Colonic mucosa (tissue), 4 donors: ENCODE measurements at regions not wholly inside any gene's neighbourhood (a gene's known extent, or its start where the extent isn't known, plus 50 kb on each side); places are given as distances from the start of the nearest gene placed in this dataset.

Source experiments
- DNase-seq: peaks from one replicate; pipeline ENCODE4 v3.0.0-alpha.2; 2020
- H3K27ac ChIP-seq: fragments of 200-600 bp; one replicate; pipeline ENCODE4 v1.8.0; 2021
- H3K27me3 ChIP-seq: fragments of 200-600 bp; one replicate; pipeline ENCODE4 v1.8.0; 2021
- H3K36me3 ChIP-seq: fragments of 200-600 bp; one replicate; pipeline ENCODE4 v1.8.0; 2021
- H3K4me1 ChIP-seq: fragments of 200-600 bp; one replicate; pipeline ENCODE4 v1.8.0; 2021; ENCODE audit warnings: mild to moderate bottlenecking
- H3K4me3 ChIP-seq: fragments of 200-600 bp; one replicate; pipeline ENCODE4 v1.8.0; 2021
- H3K9ac ChIP-seq, 2 donors: one replicate each; pipeline ENCODE4 v1.7.0; 2013; ENCODE audit warnings: control low read depth in 2 of 2, low read depth in 2 of 2, low read length in 2 of 2
- H3K9me3 ChIP-seq: fragments of 200-600 bp; one replicate; pipeline ENCODE4 v1.8.0; 2021
- intact Hi-C: fragments of 100-400 bp; cut with DNase I; formaldehyde crosslinking; loops from one replicate; pipeline ENCODE4 v1.14.1; 2022
- TF ChIP-seq, protein P1 (sequence below): fragments of 200-600 bp; IDR thresholded peaks from one replicate; pipeline ENCODE4 v1.8.0; 2022; ENCODE audit warnings: antibody characterized with exemption, mild to moderate bottlenecking
- donor health status: healthy.
- donor health status: DM: no; HTN: no; CAD: no.
- donor health status: DM: no; HTN: no; CAD: no.

DNA sequence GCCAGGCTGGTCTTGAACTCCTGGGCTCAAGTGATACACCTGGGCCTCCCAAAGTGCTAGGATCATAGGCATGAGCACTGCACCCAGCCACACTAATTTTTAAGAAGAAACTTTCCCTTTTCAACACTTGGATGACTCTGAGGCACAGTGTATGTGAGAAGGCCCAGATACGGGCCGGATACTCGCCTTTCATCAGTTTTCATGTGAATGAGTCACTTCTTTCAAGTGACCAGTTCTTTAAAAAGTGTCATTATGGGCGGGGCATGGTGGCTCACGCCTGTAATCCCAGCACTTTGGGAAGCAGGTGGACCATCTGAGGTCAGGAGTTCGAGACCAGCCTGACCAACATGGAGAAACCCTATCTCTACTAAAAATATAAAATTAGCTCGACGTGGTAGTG is 120.8 kb downstream of the CTTN start:
- DNase-seq = no peak
- no peaks in the 10 kb centered on the region for H3K4me1 ChIP-seq
- intact Hi-C loops = no loop called here
- no peaks in the 10 kb centered on the region for H3K27me3 ChIP-seq
- no peak overlapping the region for H3K4me3 ChIP-seq
- H3K9me3 ChIP-seq = no peaks in the 10 kb centered on the region
- H3K9ac ChIP-seq = no peak overlapping the region
- H3K27ac ChIP-seq = no peak overlapping the region
- no peaks in the 10 kb centered on the region for H3K36me3 ChIP-seq
- TF ChIP-seq, protein P1, sequence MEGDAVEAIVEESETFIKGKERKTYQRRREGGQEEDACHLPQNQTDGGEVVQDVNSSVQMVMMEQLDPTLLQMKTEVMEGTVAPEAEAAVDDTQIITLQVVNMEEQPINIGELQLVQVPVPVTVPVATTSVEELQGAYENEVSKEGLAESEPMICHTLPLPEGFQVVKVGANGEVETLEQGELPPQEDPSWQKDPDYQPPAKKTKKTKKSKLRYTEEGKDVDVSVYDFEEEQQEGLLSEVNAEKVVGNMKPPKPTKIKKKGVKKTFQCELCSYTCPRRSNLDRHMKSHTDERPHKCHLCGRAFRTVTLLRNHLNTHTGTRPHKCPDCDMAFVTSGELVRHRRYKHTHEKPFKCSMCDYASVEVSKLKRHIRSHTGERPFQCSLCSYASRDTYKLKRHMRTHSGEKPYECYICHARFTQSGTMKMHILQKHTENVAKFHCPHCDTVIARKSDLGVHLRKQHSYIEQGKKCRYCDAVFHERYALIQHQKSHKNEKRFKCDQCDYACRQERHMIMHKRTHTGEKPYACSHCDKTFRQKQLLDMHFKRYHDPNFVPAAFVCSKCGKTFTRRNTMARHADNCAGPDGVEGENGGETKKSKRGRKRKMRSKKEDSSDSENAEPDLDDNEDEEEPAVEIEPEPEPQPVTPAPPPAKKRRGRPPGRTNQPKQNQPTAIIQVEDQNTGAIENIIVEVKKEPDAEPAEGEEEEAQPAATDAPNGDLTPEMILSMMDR = no peak

DNA sequence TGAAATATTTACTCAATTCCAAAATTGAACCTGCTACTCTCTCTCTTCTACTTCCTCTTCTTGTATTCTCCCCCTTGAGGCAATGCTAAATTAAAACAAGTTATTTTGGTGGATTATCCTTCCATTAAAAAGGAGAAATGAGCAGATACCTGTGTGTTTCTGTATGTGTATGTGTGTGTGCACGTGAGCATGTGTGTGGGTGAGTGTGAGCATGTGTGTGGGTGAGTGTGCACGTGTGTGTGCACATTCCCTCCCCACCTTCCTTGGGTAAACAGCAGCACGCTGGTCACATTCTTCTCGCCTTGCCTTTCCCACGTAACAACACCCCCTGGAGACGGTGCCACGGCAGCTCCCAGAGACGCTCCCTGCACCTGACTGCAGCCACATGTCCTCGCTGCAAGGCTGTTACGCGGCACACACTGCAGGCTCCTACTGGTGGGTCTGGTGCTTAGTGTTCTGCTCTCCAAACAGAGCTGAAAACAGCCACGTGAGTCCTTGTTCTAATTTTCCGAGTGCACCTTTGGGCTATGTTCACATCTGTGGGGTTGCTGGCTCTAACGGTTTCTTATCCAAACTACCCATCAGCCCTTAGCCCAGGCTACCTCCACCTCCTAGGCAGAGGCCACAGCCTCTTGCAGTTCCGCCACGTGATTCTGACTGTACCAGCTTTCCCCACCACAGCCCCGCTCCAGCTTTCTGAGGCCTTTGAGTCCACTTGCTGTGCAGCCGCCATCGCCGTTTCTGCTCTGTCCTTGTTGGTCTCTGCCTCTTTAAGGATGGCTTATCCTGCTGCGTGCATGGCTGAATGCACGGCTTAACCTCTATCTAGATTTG is 123.4 kb downstream of the CTTN start:
- Histone ChIP-seq H3K4me3 (no peak overlapping the region), H3K36me3 (no peaks in the 10 kb centered on the region), H3K27me3 (no peaks in the 10 kb centered on the region), H3K9ac (no peak overlapping the region), H3K27ac (no peak overlapping the region), H3K9me3 (no peaks in the 10 kb centered on the region), H3K4me1 (no peaks in the 10 kb centered on the region)
- intact Hi-C loops = no loop called here
- TF ChIP-seq, protein P1 = no peak
- no peak for DNase-seq

DNA sequence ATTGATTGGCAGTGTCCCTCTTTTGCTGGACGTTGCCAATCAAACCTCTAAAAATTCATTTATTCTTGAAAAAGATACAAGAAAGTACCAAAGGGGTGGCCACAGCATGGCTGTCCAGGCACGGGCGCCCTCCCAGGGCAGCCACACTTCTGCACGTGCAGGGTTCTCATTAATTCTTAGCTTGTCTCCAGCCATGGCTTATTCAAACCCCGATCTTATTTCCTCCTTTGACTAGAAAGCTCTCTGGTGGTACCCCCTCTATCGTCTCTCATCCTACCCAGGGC is 123.9 kb downstream of the CTTN start:
- TF ChIP-seq, protein P1 = no peak
- no peak overlapping the region for H3K4me3 ChIP-seq
- no peaks in the 10 kb centered on the region for H3K9me3 ChIP-seq
- H3K4me1 ChIP-seq = no peaks in the 10 kb centered on the region
- no peaks in the 10 kb centered on the region for H3K27me3 ChIP-seq
- intact Hi-C loops = no loop called here
- H3K36me3 ChIP-seq = no peaks in the 10 kb centered on the region
- H3K9ac ChIP-seq = no peak overlapping the region
- no peak for DNase-seq
- H3K27ac ChIP-seq = no peak overlapping the region

DNA sequence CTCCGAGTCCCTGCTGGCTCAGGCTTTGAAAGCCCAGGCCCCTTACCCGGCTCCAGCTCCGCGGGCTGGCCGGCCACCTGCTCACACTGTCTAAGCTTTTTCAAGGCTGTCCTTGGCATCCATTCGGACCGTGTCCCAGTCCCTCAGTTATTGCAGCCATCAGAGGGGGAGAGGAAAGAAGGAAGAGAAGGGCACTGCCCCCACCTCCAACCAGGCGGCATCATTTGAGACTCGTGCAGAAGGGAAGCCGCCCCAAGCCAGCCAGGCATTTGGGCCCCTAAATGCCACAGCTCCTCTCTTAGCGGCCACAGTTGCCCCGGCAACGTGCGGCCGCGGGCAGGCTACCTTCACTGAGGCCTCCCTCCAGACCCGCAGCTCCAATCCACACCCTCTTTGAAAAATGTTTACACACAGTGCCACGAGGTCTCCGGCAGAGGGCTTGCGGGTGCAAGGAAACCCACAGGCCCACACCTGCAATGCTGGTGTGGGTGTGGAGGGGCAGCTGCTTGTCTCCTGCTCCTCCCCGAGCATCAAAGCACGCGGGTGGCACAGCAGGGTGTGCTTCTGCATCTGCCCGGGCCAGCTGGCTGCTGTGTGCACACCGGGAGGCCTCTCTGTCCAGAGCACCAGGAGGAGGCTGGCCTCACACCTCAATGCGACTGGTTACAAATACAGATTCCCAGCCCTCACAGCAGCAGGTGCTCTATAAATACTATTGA is 124.4 kb downstream of the CTTN start:
- Histone ChIP-seq H3K4me3 (no peak overlapping the region), H3K27ac (no peak overlapping the region), H3K9me3 (no peaks in the 10 kb centered on the region), H3K27me3 (no peaks in the 10 kb centered on the region), H3K36me3 (no peaks in the 10 kb centered on the region), H3K9ac (no peak overlapping the region), H3K4me1 (no peaks in the 10 kb centered on the region)
- DNase-seq = no peak
- intact Hi-C loops = no loop called here
- TF ChIP-seq, protein P1 = no peak

DNA sequence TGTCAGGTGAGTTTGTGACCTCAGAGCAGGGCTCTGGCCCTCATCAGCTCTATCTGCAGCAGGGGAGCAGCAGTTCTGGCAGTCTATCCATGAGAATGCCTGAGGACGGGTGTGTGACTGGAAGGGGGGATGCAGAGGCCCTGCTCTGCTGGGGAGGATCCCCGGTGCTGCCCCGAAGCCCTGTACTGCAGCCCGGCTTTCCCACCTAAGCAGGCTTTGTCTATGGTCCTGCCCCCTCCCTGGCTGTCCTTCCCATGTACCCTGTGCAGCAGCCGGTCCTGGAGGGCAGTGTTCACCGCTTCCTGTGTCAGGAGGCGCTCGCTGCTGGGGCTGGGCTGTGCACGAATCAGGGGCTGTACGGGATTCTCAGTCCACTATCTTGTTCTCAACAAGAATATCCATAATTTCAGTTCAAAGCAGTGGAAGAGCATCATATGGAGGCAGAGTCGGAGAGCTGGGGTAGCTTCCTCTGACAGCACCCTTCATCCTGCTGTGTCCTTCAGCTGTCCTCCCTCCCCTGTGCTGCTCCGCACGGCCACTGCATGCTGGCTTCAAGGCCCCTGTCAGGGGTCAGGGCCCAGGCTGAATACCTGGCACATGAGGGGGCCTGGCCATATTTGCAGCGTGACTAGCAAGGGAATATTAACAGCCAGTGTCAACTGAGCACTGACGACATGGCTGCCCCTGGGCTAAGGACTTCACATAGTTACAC is 125.2 kb downstream of the CTTN start:
- H3K4me1 ChIP-seq = no peaks in the 10 kb centered on the region
- H3K9ac ChIP-seq = no peak overlapping the region
- H3K4me3 ChIP-seq = no peak overlapping the region
- TF ChIP-seq, protein P1 = no peak
- H3K27me3 ChIP-seq = no peaks in the 10 kb centered on the region
- no peak for DNase-seq
- H3K36me3 ChIP-seq = no peaks in the 10 kb centered on the region
- H3K9me3 ChIP-seq = no peaks in the 10 kb centered on the region
- intact Hi-C loops = no loop called here
- H3K27ac ChIP-seq = no peak overlapping the region
